ENCODE measurements at regions not wholly inside any gene's neighbourhood (a gene's known extent, or its start where the extent isn't known, plus 50 kb on each side); places are given as distances from the start of the nearest gene placed in this dataset.
"Not testable (repeated sequence)": the region's sequence is repeated elsewhere in the genome, so short reads cannot be mapped to it uniquely, and the experiment has no call there.

DNA sequence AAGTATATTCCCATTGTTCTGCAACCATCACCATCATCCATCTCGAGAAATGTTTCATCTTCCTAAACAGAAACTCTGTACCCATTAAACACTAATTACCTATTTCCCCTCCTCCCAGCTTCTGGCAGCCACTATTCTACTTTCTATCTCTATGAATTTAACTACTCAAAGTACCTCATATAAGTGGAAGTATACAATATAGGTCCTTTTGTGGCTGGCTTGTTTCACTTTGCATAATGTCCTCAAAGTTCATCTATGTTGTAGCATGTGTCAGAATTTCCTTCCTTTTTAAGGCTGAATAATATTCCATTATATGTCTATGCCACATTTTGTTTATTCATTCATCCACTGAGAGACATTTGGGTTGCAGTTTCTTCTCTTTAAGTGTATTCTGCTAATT, 159.4 kb downstream of the KCNRG start:
- Histone ChIP-seq H3K9me3 (ENCODE audit: insufficient read depth, low read depth, low read length) (no peaks in the 10 kb centered on the region), H3K4me3 (ENCODE audit: insufficient read depth, low read depth, low read length) (no peak overlapping the region), H3K9ac (ENCODE audit: low read length) (no peak overlapping the region), H3K27ac (ENCODE audit: low read depth, low read length) (no peak overlapping the region), H4K20me1 (ENCODE audit: insufficient read depth, low read length) (no peaks in the 10 kb centered on the region), H3K79me2 (ENCODE audit: insufficient read depth, low read length) (no peaks in the 10 kb centered on the region), H3K4me1 (ENCODE audit: insufficient read depth, low read length) (no peaks in the 10 kb centered on the region), H3K4me2 (ENCODE audit: low read length) (no peak overlapping the region), H3K36me3 (ENCODE audit: insufficient read depth, low read length) (no peaks in the 10 kb centered on the region), H3K27me3 (ENCODE audit: insufficient read depth, low read length) (no peaks in the 10 kb centered on the region), H2AFZ (ENCODE audit: low read depth, low read length) (no peak overlapping the region)
- Mint-ChIP-seq H3K4me3 (ENCODE audit: unreplicated experiment) (no peak overlapping the region), H3K27me3 (ENCODE audit: low read depth, unreplicated experiment) (no peaks in the 10 kb centered on the region), H3K27ac (ENCODE audit: unreplicated experiment) (no peak overlapping the region), H3K36me3 (ENCODE audit: low read depth, unreplicated experiment) (no peaks in the 10 kb centered on the region), H3K9me3 (ENCODE audit: unreplicated experiment) (no peaks in the 10 kb centered on the region), H3K4me1 (ENCODE audit: low read depth, unreplicated experiment) (peaks cover 14% of the 10 kb centered on the region)
- FAIRE-seq (no peak), DNase-seq (ENCODE audit: low read depth) (no peak)
- TF ChIP-seq, protein P1, sequence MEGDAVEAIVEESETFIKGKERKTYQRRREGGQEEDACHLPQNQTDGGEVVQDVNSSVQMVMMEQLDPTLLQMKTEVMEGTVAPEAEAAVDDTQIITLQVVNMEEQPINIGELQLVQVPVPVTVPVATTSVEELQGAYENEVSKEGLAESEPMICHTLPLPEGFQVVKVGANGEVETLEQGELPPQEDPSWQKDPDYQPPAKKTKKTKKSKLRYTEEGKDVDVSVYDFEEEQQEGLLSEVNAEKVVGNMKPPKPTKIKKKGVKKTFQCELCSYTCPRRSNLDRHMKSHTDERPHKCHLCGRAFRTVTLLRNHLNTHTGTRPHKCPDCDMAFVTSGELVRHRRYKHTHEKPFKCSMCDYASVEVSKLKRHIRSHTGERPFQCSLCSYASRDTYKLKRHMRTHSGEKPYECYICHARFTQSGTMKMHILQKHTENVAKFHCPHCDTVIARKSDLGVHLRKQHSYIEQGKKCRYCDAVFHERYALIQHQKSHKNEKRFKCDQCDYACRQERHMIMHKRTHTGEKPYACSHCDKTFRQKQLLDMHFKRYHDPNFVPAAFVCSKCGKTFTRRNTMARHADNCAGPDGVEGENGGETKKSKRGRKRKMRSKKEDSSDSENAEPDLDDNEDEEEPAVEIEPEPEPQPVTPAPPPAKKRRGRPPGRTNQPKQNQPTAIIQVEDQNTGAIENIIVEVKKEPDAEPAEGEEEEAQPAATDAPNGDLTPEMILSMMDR (IDR thresholded peaks at IDR 0.05; ENCODE audit: insufficient read depth, low read depth, low read length): no peak
- no peak for TF ChIP-seq EZH2 (IDR thresholded peaks at IDR 0.05; ENCODE audit: insufficient read depth, low read length)

DNA sequence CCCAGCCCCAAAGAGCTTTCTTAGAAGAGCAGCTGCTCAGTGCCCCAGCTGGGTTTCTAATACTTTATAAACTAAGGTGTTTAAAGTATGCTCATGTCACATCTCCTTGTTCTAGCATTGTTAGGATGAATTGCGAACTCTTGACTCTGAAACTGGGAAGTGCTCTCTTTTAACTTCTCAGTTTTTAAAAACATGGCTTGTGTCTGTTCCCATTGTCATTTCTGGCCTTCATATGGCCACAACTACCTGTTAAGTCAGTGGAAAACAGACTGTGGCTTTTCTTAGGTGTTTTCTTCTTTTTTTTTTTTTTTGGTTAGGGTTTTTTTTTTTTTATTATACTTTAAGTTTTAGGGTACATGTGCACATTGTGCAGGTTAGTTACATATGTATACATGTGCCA, 164.7 kb downstream of the KCNRG start:
- Histone ChIP-seq H3K9ac (ENCODE audit: low read length) (no peak overlapping the region), H3K27me3 (ENCODE audit: insufficient read depth, low read length) (no peaks in the 10 kb centered on the region), H3K79me2 (ENCODE audit: insufficient read depth, low read length) (no peaks in the 10 kb centered on the region), H4K20me1 (ENCODE audit: insufficient read depth, low read length) (no peaks in the 10 kb centered on the region), H3K4me1 (ENCODE audit: insufficient read depth, low read length) (no peaks in the 10 kb centered on the region), H3K27ac (ENCODE audit: low read depth, low read length) (no peak overlapping the region), H3K4me2 (ENCODE audit: low read length) (no peak overlapping the region), H3K4me3 (ENCODE audit: insufficient read depth, low read depth, low read length) (no peak overlapping the region), H3K36me3 (ENCODE audit: insufficient read depth, low read length) (no peaks in the 10 kb centered on the region), H3K9me3 (ENCODE audit: insufficient read depth, low read depth, low read length) (no peaks in the 10 kb centered on the region), H2AFZ (ENCODE audit: low read depth, low read length) (no peak overlapping the region)
- Mint-ChIP-seq H3K9me3 (ENCODE audit: unreplicated experiment) (no peaks in the 10 kb centered on the region), H3K4me1 (ENCODE audit: low read depth, unreplicated experiment) (no peaks in the 10 kb centered on the region), H3K36me3 (ENCODE audit: low read depth, unreplicated experiment) (no peaks in the 10 kb centered on the region), H3K4me3 (ENCODE audit: unreplicated experiment) (no peak overlapping the region), H3K27me3 (ENCODE audit: low read depth, unreplicated experiment) (no peaks in the 10 kb centered on the region), H3K27ac (ENCODE audit: unreplicated experiment) (no peak overlapping the region)
- FAIRE-seq: no peak
- no peak for DNase-seq (ENCODE audit: low read depth)
- TF ChIP-seq EZH2 (IDR thresholded peaks at IDR 0.05; ENCODE audit: insufficient read depth, low read length): no peak
- TF ChIP-seq, protein P1 (IDR thresholded peaks at IDR 0.05; ENCODE audit: insufficient read depth, low read depth, low read length): no peak

DNA sequence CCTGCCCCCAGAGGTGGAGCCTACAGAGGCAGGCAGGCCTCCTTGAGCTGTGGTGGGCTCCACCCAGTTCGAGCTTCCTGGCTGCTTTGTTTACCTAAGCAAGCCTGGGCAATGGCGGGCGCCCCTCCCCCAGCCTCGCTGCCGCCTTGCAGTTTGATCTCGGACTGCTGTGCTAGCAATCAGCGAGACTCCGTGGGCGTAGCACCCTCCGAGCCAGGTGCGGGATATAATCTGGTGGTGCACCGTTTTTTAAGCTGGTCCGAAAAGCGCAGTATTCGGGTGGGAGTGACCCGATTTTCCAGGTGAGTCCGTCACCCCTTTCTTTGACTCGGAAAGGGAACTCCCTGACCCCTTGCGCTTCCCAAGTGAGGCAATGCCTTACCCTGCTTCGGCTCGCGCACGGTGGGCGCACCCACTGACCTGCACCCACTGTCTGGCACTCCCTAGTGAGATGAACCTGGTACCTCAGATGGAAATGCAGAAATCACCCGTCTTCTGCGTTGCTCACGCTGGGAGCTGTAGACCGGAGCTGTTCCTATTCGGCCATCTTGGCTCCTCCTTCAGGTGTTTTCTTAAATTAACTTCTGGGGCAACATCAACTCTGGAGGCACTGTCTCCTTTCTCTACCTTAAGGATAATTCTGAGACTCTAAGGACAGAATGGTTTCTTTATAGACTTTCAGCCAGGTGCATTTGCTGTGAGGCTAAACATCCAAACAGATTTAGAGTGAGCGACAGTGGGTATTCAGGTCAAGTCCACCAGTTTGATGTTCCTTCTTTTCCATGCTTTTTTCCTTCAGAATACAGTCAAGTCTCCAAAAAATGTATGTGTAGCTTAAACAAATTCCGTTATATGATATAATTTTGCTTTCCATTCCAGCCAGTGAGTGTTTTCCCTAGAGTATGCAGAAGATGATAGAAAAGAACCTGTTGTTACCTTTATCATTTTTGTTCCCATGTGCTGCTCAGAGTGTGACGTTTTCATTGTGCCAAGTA, 170.8 kb downstream of the KCNRG start:
- not testable (repeated sequence) for H3K4me2 ChIP-seq (ENCODE audit: low read length); H3K4me1 ChIP-seq (ENCODE audit: insufficient read depth, low read length); FAIRE-seq; H3K27me3 ChIP-seq (ENCODE audit: insufficient read depth, low read length); H3K36me3 ChIP-seq (ENCODE audit: insufficient read depth, low read length); H3K4me1 Mint-ChIP-seq (ENCODE audit: low read depth, unreplicated experiment); H3K9ac ChIP-seq (ENCODE audit: low read length); H3K27ac ChIP-seq (ENCODE audit: low read depth, low read length); H2AFZ ChIP-seq (ENCODE audit: low read depth, low read length); H4K20me1 ChIP-seq (ENCODE audit: insufficient read depth, low read length); H3K4me3 ChIP-seq (ENCODE audit: insufficient read depth, low read depth, low read length); H3K9me3 Mint-ChIP-seq (ENCODE audit: unreplicated experiment); H3K9me3 ChIP-seq (ENCODE audit: insufficient read depth, low read depth, low read length); H3K4me3 Mint-ChIP-seq (ENCODE audit: unreplicated experiment); H3K36me3 Mint-ChIP-seq (ENCODE audit: low read depth, unreplicated experiment); H3K27ac Mint-ChIP-seq (ENCODE audit: unreplicated experiment); H3K79me2 ChIP-seq (ENCODE audit: insufficient read depth, low read length); DNase-seq (ENCODE audit: low read depth); H3K27me3 Mint-ChIP-seq (ENCODE audit: low read depth, unreplicated experiment)

All from astrocyte (in vitro differentiated cells and primary cell).